ENCODE measurements at regions not wholly inside any gene's neighbourhood (a gene's known extent, or its start where the extent isn't known, plus 50 kb on each side); places are given as distances from the start of the nearest gene placed in this dataset.

DNA sequence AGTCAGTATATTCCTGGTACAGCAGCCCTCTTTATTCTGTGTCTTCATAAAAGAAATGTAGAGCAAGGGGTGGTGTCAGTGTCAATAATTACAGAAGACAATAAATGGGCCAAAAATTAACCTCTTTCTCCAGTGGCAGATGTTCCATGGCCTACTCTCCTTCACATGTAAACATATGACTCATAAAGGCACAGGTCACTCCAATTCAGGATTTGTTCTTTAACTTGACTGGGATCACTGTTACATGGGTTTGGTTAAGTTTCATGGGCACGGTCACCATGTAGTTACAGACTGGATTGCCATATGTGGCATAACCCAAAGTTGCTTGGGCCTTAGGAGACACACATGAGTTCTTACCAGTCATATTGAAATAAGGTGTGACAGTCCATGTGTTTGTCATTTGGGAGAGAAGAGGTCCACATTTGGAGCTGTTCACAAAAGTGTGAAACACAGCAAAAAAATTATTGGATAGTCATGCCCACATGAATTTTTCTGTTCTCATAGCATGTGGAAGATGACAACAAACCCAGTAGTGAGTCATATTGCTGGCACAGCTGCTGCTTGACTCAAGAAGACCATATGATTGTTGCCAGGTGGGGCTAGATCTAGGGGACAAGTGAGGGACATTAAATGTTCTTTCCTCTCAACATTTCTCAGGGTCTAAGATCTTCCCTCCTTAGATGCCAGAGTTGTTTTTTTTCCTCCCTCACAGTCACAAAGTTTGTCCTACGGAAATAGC lies 68.1 kb upstream of the HTR2A start:
- Histone ChIP-seq H3K4me1 (ENCODE audit: control insufficient read depth, insufficient read depth, low read length) (no peaks in the 10 kb centered on the region), H3K36me3 (ENCODE audit: control insufficient read depth in 2 of 2, insufficient read depth in 1 of 2, low read length in 2 of 2) (no peaks in the 10 kb centered on the region), H3K27ac (ENCODE audit: extremely low read depth, low read depth, low read length) (no peak overlapping the region), H3K9me3 (ENCODE audit: control insufficient read depth, insufficient read depth, low read depth, low read length) (no peaks in the 10 kb centered on the region), H3K4me3 (ENCODE audit: low read depth, low read length) (no peak overlapping the region)
- POLR2A ChIA-PET = no interaction called here
- TF ChIP-seq ZNF311 (tag by site-specific recombination; IDR thresholded peaks at IDR 0.05; ENCODE audit: borderline replicate concordance) = no peak
- no peak for TF ChIP-seq ZNF404 (tag by site-specific recombination; IDR thresholded peaks at IDR 0.05)
- no peak for TF ChIP-seq ZNF354C (tag by site-specific recombination; IDR thresholded peaks at IDR 0.05; ENCODE audit: borderline replicate concordance, low read depth)
- no peak for TF ChIP-seq ZNF16 (tag by site-specific recombination; IDR thresholded peaks at IDR 0.05; ENCODE audit: low read depth)
- TF ChIP-seq, protein P1, sequence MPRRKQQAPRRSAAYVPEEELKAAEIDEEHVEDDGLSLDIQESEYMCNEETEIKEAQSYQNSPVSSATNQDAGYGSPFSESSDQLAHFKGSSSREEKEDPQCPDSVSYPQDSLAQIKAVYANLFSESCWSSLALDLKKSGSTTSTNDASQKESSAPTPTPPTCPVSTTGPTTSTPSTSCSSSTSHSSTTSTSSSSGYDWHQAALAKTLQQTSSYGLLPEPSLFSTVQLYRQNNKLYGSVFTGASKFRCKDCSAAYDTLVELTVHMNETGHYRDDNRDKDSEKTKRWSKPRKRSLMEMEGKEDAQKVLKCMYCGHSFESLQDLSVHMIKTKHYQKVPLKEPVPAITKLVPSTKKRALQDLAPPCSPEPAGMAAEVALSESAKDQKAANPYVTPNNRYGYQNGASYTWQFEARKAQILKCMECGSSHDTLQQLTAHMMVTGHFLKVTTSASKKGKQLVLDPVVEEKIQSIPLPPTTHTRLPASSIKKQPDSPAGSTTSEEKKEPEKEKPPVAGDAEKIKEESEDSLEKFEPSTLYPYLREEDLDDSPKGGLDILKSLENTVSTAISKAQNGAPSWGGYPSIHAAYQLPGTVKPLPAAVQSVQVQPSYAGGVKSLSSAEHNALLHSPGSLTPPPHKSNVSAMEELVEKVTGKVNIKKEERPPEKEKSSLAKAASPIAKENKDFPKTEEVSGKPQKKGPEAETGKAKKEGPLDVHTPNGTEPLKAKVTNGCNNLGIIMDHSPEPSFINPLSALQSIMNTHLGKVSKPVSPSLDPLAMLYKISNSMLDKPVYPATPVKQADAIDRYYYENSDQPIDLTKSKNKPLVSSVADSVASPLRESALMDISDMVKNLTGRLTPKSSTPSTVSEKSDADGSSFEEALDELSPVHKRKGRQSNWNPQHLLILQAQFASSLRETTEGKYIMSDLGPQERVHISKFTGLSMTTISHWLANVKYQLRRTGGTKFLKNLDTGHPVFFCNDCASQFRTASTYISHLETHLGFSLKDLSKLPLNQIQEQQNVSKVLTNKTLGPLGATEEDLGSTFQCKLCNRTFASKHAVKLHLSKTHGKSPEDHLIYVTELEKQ (tag by site-specific recombination; IDR thresholded peaks at IDR 0.05; ENCODE audit: borderline replicate concordance) = no peak
- TF ChIP-seq ZSCAN23 (tag by site-specific recombination; IDR thresholded peaks at IDR 0.05) = no peak
- no peak for TF ChIP-seq FEZF1 (tag by site-specific recombination; IDR thresholded peaks at IDR 0.05)
- TF ChIP-seq ZNF10 (tag by site-specific recombination; IDR thresholded peaks at IDR 0.05) = no peak
- TF ChIP-seq ZBTB7A (tag by site-specific recombination; IDR thresholded peaks at IDR 0.05; ENCODE audit: low read depth) = no peak
- no peak for TF ChIP-seq ZNF830 (tag by site-specific recombination; IDR thresholded peaks at IDR 0.05; ENCODE audit: low read depth)
- TF ChIP-seq, protein P2, sequence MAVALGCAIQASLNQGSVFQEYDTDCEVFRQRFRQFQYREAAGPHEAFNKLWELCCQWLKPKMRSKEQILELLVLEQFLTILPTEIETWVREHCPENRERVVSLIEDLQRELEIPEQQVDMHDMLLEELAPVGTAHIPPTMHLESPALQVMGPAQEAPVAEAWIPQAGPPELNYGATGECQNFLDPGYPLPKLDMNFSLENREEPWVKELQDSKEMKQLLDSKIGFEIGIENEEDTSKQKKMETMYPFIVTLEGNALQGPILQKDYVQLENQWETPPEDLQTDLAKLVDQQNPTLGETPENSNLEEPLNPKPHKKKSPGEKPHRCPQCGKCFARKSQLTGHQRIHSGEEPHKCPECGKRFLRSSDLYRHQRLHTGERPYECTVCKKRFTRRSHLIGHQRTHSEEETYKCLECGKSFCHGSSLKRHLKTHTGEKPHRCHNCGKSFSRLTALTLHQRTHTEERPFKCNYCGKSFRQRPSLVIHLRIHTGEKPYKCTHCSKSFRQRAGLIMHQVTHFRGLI (tag by site-specific recombination; IDR thresholded peaks at IDR 0.05) = no peak
- CTCF ChIA-PET = interaction anchor here (0.6 to 1.0 kb wide), 3 partner anchors 71 to 444 kb away, joined by 3 to 8 read pairs (median 3); no protein-coding TSS in a partner anchor

DNA sequence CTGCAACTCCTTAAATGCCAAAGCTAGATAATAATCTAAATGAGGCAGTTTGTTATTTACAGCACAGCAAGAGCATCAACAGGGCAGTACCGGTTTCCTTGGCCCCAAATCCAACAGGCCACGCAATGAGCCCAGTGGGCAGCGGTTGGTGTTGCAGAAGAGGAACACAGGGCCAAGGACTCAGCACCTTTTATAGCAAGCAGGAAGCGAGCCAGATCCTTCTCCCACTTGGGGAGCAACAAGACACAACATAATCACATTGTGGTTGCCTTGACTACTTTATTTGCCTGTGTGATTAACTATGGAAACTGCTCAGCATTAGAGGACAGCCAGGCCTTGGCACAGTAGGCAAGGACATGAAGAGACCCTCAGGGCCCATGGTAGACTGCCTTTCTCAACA lies 67.1 kb upstream of the HTR2A start:
- TF ChIP-seq ZNF629 (tag by site-specific recombination; IDR thresholded peaks at IDR 0.05) (no peak), ZNF394 (tag by site-specific recombination; IDR thresholded peaks at IDR 0.05; ENCODE audit: borderline replicate concordance) (no peak), ZNF354C (tag by site-specific recombination; IDR thresholded peaks at IDR 0.05; ENCODE audit: borderline replicate concordance, low read depth) (no peak), ZNF837 (tag by site-specific recombination; IDR thresholded peaks at IDR 0.05) (no peak), ZNF677 (tag by site-specific recombination; IDR thresholded peaks at IDR 0.05) (no peak), ZNF560 (tag by site-specific recombination; IDR thresholded peaks at IDR 0.05; ENCODE audit: borderline replicate concordance) (no peak), ZNF121 (tag by site-specific recombination; IDR thresholded peaks at IDR 0.05) (no peak), ZNF530 (tag by site-specific recombination; IDR thresholded peaks at IDR 0.05; ENCODE audit: low read depth) (no peak)
- no peaks in the 10 kb centered on the region for H3K36me3 ChIP-seq (ENCODE audit: control insufficient read depth in 2 of 2, insufficient read depth in 1 of 2, low read length in 2 of 2)
- no peaks in the 10 kb centered on the region for H3K4me1 ChIP-seq (ENCODE audit: control insufficient read depth, insufficient read depth, low read length)
- CTCF ChIA-PET = interaction anchor here (0.9 kb wide), 1 partner anchor 133 kb away, joined by 4 read pairs; no protein-coding TSS in a partner anchor
- POLR2A ChIA-PET = no interaction called here
- no peaks in the 10 kb centered on the region for H3K9me3 ChIP-seq (ENCODE audit: control insufficient read depth, insufficient read depth, low read depth, low read length)
- no peak overlapping the region for H3K4me3 ChIP-seq (ENCODE audit: low read depth, low read length)
- no peak overlapping the region for H3K27ac ChIP-seq (ENCODE audit: extremely low read depth, low read depth, low read length)
